MCF 10A (cell line): ENCODE measurements at regions not wholly inside any gene's neighbourhood (a gene's known extent, or its start where the extent isn't known, plus 50 kb on each side); places are given as distances from the start of the nearest gene placed in this dataset.
"Not testable (repeated sequence)": the region's sequence is repeated elsewhere in the genome, so short reads cannot be mapped to it uniquely, and the experiment has no call there.

Source experiments
- BruUV-seq: library from RNA; stranded (reverse); fragments of 400-500 nt; replicated peaks from 2 replicates; lab custom pipeline; 2021; lab: Mats Ljungman, UMichigan
- CTCF ChIA-PET: fragments of 300-600 bp; sonication (Branson Sonifier 250); formaldehyde crosslinking; extraction: SDS; loops from one replicate; lab custom pipeline; 2021; ENCODE audit warnings: antibody characterized with exemption, inconsistent platforms; lab: Yijun Ruan, JAX
- POLR2A ChIA-PET: fragments of 300-600, 350-650 bp; sonication (Branson Sonifier 250); formaldehyde crosslinking; extraction: SDS; loops from one replicate; lab custom pipeline; 2020; ENCODE audit warnings: antibody characterized with exemption, inconsistent platforms; lab: Yijun Ruan, JAX
- DNase-seq: peaks from one replicate; pipeline ENCODE4 v3.0.0-alpha.2; 2018; ENCODE audit not compliant: unreplicated experiment
- H3K27ac Mint-ChIP-seq: one replicate; pipeline ENCODE4 v1.8.0; 2022; ENCODE audit warnings: mild to moderate bottlenecking, low read depth, mixed read lengths; ENCODE audit not compliant: unreplicated experiment
- H3K27me3 Mint-ChIP-seq: one replicate; pipeline ENCODE4 v1.8.0; 2022; ENCODE audit warnings: mixed read lengths; ENCODE audit not compliant: insufficient read depth, unreplicated experiment
- H3K36me3 Mint-ChIP-seq: one replicate; pipeline ENCODE4 v1.8.0; 2022; ENCODE audit warnings: mild to moderate bottlenecking, moderate library complexity, mixed read lengths; ENCODE audit not compliant: insufficient read depth, unreplicated experiment
- H3K4me1 Mint-ChIP-seq: one replicate; pipeline ENCODE4 v1.8.0; 2022; ENCODE audit warnings: mixed read lengths; ENCODE audit not compliant: insufficient read depth, unreplicated experiment
- H3K4me3 Mint-ChIP-seq: one replicate; pipeline ENCODE4 v1.8.0; 2022; ENCODE audit warnings: mild to moderate bottlenecking, moderate library complexity, mixed read lengths; ENCODE audit not compliant: unreplicated experiment
- H3K9me3 Mint-ChIP-seq: one replicate; pipeline ENCODE4 v1.8.0; 2022; ENCODE audit warnings: mixed read lengths; ENCODE audit not compliant: unreplicated experiment
- CTCF ChIP-seq: fragments of 200-600 bp; IDR thresholded peaks from one replicate; pipeline ENCODE4 v1.8.0; 2022; ENCODE audit warnings: antibody characterized with exemption, mild to moderate bottlenecking; ENCODE audit not compliant: unreplicated experiment
- intact Hi-C: fragments of 100-400 bp; cut with micrococcal nuclease; formaldehyde crosslinking; loops from 2 replicates; pipeline ENCODE4 v1.14.1; 2022

- Mint-ChIP-seq H3K4me1 (no peaks in the 10 kb centered on the region), H3K4me3 (no peak overlapping the region), H3K36me3 (no peaks in the 10 kb centered on the region), H3K9me3 (no peaks in the 10 kb centered on the region), H3K27me3 (no peaks in the 10 kb centered on the region), H3K27ac (no peak overlapping the region)
- intact Hi-C loops, result no loop called here
- ChIA-PET POLR2A (no interaction called here), CTCF (interaction anchor here (4.4 kb wide), 1 partner anchor 57 kb away, joined by 32 read pairs; no protein-coding TSS in a partner anchor)
- no peak for TF ChIP-seq CTCF
- no TSS peak for BruUV-seq
- no peak for DNase-seq
These were observed 135.2 kb downstream of the ELOVL4 start for GRCh38 chr6:79812195-79812594.

GRCh38 chr6:79810871-79811270, 136.5 kb downstream of the ELOVL4 start:
- Mint-ChIP-seq H3K4me3 (no peak overlapping the region), H3K9me3 (no peaks in the 10 kb centered on the region), H3K27ac (no peak overlapping the region), H3K27me3 (no peaks in the 10 kb centered on the region), H3K36me3 (no peaks in the 10 kb centered on the region), H3K4me1 (no peaks in the 10 kb centered on the region)
- CTCF ChIA-PET, result interaction anchor here (0.6 to 4.4 kb wide), 8 partner anchors 8 to 184 kb away, joined by 3 to 32 read pairs (median 4); no protein-coding TSS in a partner anchor
- DNase-seq, result no peak
- no peak for TF ChIP-seq CTCF
- intact Hi-C loops, result no loop called here
- POLR2A ChIA-PET, result interaction anchor here (0.9 kb wide), 1 partner anchor 8 kb away, joined by 3 read pairs; no protein-coding TSS in a partner anchor
- no TSS peak for BruUV-seq

GRCh38 chr6:79810185-79810705, 137.1 kb downstream of the ELOVL4 start:
- Mint-ChIP-seq H3K36me3 (no peaks in the 10 kb centered on the region), H3K27ac (no peak overlapping the region), H3K27me3 (no peaks in the 10 kb centered on the region), H3K4me1 (no peaks in the 10 kb centered on the region), H3K9me3 (peaks cover 6% of the 10 kb centered on the region), H3K4me3 (no peak overlapping the region)
- BruUV-seq, result no TSS peak
- ChIA-PET CTCF (interaction anchor here (0.5 to 4.4 kb wide), 12 partner anchors 8 to 67 kb away, joined by 3 to 32 read pairs (median 3); no protein-coding TSS in a partner anchor), POLR2A (interaction anchor here (0.8 to 1.2 kb wide), 3 partner anchors 8 to 240 kb away, joined by 3 to 5 read pairs (median 3); no protein-coding TSS in a partner anchor)
- no peak for TF ChIP-seq CTCF
- intact Hi-C loops, result no loop called here
- DNase-seq, result no peak

GRCh38 chr6:79808921-79809320, 138.4 kb downstream of the ELOVL4 start:
- H3K4me3 Mint-ChIP-seq, result no peak overlapping the region
- ChIA-PET POLR2A (interaction anchor here (0.6 kb wide), 1 partner anchor 179 kb away, joined by 3 read pairs; no protein-coding TSS in a partner anchor), CTCF (interaction anchor here (0.7 to 4.4 kb wide), 5 partner anchors 15 to 60 kb away, joined by 3 to 32 read pairs (median 5); no protein-coding TSS in a partner anchor)
- H3K27me3 Mint-ChIP-seq, result no peaks in the 10 kb centered on the region
- no peaks in the 10 kb centered on the region for H3K4me1 Mint-ChIP-seq
- H3K36me3 Mint-ChIP-seq, result no peaks in the 10 kb centered on the region
- no peak overlapping the region for H3K27ac Mint-ChIP-seq
- BruUV-seq, result no TSS peak
- intact Hi-C loops, result no loop called here
- no peak for TF ChIP-seq CTCF
- peaks cover 7% of the 10 kb centered on the region for H3K9me3 Mint-ChIP-seq
- DNase-seq, result no peak

GRCh38 chr6:79806661-79807060, 140.7 kb downstream of the ELOVL4 start:
- H3K4me3 Mint-ChIP-seq, H3K27ac Mint-ChIP-seq, POLR2A ChIA-PET, intact Hi-C loops, H3K27me3 Mint-ChIP-seq, H3K4me1 Mint-ChIP-seq, DNase-seq, BruUV-seq, H3K9me3 Mint-ChIP-seq, H3K36me3 Mint-ChIP-seq: not testable (repeated sequence)
- CTCF ChIA-PET, result interaction anchor here (0.9 to 2.3 kb wide), 6 partner anchors 11 to 236 kb away, joined by 3 to 6 read pairs (median 4); no protein-coding TSS in a partner anchor
